ENCODE measurements at regions not wholly inside any gene's neighbourhood (a gene's known extent, or its start where the extent isn't known, plus 50 kb on each side); places are given as distances from the start of the nearest gene placed in this dataset.

GRCh38 chr17:53996890-53997289, 174.2 kb downstream of the KIF2B start:
- Histone ChIP-seq H3K9ac (ENCODE audit: low read depth, low read length) (no peak overlapping the region), H3K27me3 (ENCODE audit: insufficient read depth, low read length) (no peaks in the 10 kb centered on the region), H3K4me3 (ENCODE audit: low read length) (no peak overlapping the region), H3K27ac (ENCODE audit: low read depth, low read length) (no peak overlapping the region), H3K4me1 (ENCODE audit: insufficient read depth, low read length) (no peaks in the 10 kb centered on the region), H3K9me3 (ENCODE audit: insufficient read depth, low read depth, low read length) (no peaks in the 10 kb centered on the region), H3K36me3 (ENCODE audit: insufficient read depth, low read length) (no peaks in the 10 kb centered on the region)

GRCh38 chr17:54007855-54008254, 185.1 kb downstream of the KIF2B start:
- Histone ChIP-seq H3K4me1 (ENCODE audit: insufficient read depth, low read length) (no peaks in the 10 kb centered on the region), H3K9ac (ENCODE audit: low read depth, low read length) (no peak overlapping the region), H3K27ac (ENCODE audit: low read depth, low read length) (no peak overlapping the region), H3K27me3 (ENCODE audit: insufficient read depth, low read length) (no peaks in the 10 kb centered on the region), H3K9me3 (ENCODE audit: insufficient read depth, low read depth, low read length) (no peaks in the 10 kb centered on the region), H3K4me3 (ENCODE audit: low read length) (no peak overlapping the region), H3K36me3 (ENCODE audit: insufficient read depth, low read length) (no peaks in the 10 kb centered on the region)
- WGBS: 94% methylated on average over 2 of the region's 2 CpGs

DNA sequence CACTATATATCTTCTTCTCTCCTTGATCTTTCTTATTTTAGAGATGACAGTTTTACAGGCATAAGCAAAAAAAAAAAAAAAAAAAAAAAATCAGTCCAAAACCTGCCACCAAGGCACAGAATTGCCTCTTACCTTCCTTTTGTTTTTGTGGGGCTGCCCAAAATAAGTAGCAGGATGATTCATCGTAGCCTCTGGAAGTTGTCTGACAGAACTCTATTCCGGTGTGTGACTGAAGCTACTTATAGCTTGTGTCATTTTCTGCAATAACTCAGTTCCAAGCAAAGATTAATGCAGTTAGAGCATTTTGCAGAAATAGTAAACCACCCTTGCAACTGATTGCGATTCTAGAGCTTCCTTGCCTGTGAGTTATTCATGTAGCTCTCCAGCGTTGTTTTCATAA, 186.8 kb downstream of the KIF2B start:
- 86% methylated on average over 4 of the region's 4 CpGs for WGBS
- Histone ChIP-seq H3K27me3 (ENCODE audit: insufficient read depth, low read length) (no peaks in the 10 kb centered on the region), H3K36me3 (ENCODE audit: insufficient read depth, low read length) (no peaks in the 10 kb centered on the region), H3K9ac (ENCODE audit: low read depth, low read length) (no peak overlapping the region), H3K4me3 (ENCODE audit: low read length) (no peak overlapping the region), H3K4me1 (ENCODE audit: insufficient read depth, low read length) (peaks cover 5% of the 10 kb centered on the region), H3K9me3 (ENCODE audit: insufficient read depth, low read depth, low read length) (no peaks in the 10 kb centered on the region), H3K27ac (ENCODE audit: low read depth, low read length) (no peak overlapping the region)

- no peaks in the 10 kb centered on the region for H3K27me3 ChIP-seq (ENCODE audit: insufficient read depth, low read length)
- H3K9ac ChIP-seq (ENCODE audit: low read depth, low read length): no peak overlapping the region
- peaks cover 5% of the 10 kb centered on the region for H3K4me1 ChIP-seq (ENCODE audit: insufficient read depth, low read length)
- H3K9me3 ChIP-seq (ENCODE audit: insufficient read depth, low read depth, low read length): no peaks in the 10 kb centered on the region
- no peak overlapping the region for H3K27ac ChIP-seq (ENCODE audit: low read depth, low read length)
- H3K36me3 ChIP-seq (ENCODE audit: insufficient read depth, low read length): no peaks in the 10 kb centered on the region
- WGBS: 85% methylated on average over 2 of the region's 2 CpGs
- H3K4me3 ChIP-seq (ENCODE audit: low read length): no peak overlapping the region
Observed at GRCh38 chr17:54013072-54013471, 190.3 kb downstream of the KIF2B start.

DNA sequence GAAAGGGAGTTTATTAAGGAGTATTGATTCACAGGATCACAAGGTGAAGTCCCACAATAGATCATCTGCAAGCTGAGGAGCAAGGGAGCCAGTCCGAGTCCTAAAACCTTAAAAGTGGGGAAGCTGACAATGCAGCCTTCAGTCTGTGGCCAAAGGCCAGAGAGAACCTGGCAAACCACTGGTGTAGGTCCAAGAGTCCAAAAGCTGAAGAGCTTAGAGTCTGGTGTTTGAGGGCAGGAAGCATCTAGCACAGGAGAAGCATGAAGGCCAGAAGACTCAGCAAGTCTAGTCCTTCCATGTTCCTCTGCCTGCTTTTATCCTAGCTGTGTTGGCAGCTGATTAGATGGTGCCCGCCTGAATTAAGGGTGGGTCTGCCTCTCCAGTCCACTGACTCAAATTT, 193.0 kb downstream of the KIF2B start:
- Histone ChIP-seq H3K4me3 (ENCODE audit: low read length) (no peak overlapping the region), H3K9ac (ENCODE audit: low read depth, low read length) (no peak overlapping the region), H3K4me1 (ENCODE audit: insufficient read depth, low read length) (peaks cover 5% of the 10 kb centered on the region), H3K9me3 (ENCODE audit: insufficient read depth, low read depth, low read length) (no peaks in the 10 kb centered on the region), H3K36me3 (ENCODE audit: insufficient read depth, low read length) (no peaks in the 10 kb centered on the region), H3K27ac (ENCODE audit: low read depth, low read length) (no peak overlapping the region), H3K27me3 (ENCODE audit: insufficient read depth, low read length) (no peaks in the 10 kb centered on the region)
- WGBS: 91% methylated on average over 2 of the region's 2 CpGs

GRCh38 chr17:54021418-54021817, 198.7 kb downstream of the KIF2B start:
- Histone ChIP-seq H3K27ac (ENCODE audit: low read depth, low read length) (no peak overlapping the region), H3K9me3 (ENCODE audit: insufficient read depth, low read depth, low read length) (no peaks in the 10 kb centered on the region), H3K9ac (ENCODE audit: low read depth, low read length) (no peak overlapping the region), H3K36me3 (ENCODE audit: insufficient read depth, low read length) (no peaks in the 10 kb centered on the region), H3K4me1 (ENCODE audit: insufficient read depth, low read length) (no peaks in the 10 kb centered on the region), H3K4me3 (ENCODE audit: low read length) (no peak overlapping the region), H3K27me3 (ENCODE audit: insufficient read depth, low read length) (no peaks in the 10 kb centered on the region)
- no CpG with 5 or more reads among the region's 1 CpG for WGBS

DNA sequence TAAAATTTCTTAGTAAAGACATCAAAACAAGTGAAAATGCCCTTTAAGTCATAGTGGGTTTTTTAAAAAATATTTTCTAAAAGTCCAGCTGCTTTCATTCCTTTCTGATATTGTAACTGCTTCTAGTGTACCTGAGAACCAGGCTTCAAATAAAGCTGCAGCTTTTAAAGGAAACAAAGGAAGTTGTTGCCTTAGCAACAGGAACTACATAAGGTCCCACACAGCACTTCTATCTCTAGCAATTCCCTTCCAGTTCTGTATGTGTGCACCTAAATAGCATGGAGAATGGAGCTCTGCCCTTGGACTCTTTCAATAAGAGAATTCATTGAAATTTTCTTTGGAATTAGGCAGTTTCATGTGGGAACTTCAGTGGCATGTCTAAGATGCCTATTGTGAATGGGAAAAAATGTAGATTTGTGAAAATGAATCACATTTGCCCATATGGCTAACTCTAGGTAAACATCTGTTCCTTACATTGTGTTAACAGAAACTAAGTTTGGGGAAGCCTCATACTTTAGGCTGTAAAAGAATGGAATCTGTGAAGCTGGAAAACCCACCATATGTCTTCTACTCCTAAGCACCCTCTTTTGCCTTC, 206.4 kb downstream of the KIF2B start:
- Histone ChIP-seq H3K4me1 (ENCODE audit: insufficient read depth, low read length) (no peaks in the 10 kb centered on the region), H3K9me3 (ENCODE audit: insufficient read depth, low read depth, low read length) (no peaks in the 10 kb centered on the region), H3K27ac (ENCODE audit: low read depth, low read length) (no peak overlapping the region), H3K4me3 (ENCODE audit: low read length) (no peak overlapping the region), H3K36me3 (ENCODE audit: insufficient read depth, low read length) (no peaks in the 10 kb centered on the region), H3K27me3 (ENCODE audit: insufficient read depth, low read length) (no peaks in the 10 kb centered on the region), H3K9ac (ENCODE audit: low read depth, low read length) (no peak overlapping the region)

GRCh38 chr17:54029986-54030385, 207.3 kb downstream of the KIF2B start:
- no peak overlapping the region for H3K9ac ChIP-seq (ENCODE audit: low read depth, low read length)
- H3K36me3 ChIP-seq (ENCODE audit: insufficient read depth, low read length): no peaks in the 10 kb centered on the region
- H3K27ac ChIP-seq (ENCODE audit: low read depth, low read length): no peak overlapping the region
- no peaks in the 10 kb centered on the region for H3K27me3 ChIP-seq (ENCODE audit: insufficient read depth, low read length)
- no peaks in the 10 kb centered on the region for H3K4me1 ChIP-seq (ENCODE audit: insufficient read depth, low read length)
- H3K9me3 ChIP-seq (ENCODE audit: insufficient read depth, low read depth, low read length): no peaks in the 10 kb centered on the region
- H3K4me3 ChIP-seq (ENCODE audit: low read length): no peak overlapping the region
- WGBS: 97% methylated on average over 5 of the region's 5 CpGs

GRCh38 chr17:54046570-54046969, 223.8 kb downstream of the KIF2B start:
- no peaks in the 10 kb centered on the region for H3K36me3 ChIP-seq (ENCODE audit: insufficient read depth, low read length)
- H3K27me3 ChIP-seq (ENCODE audit: insufficient read depth, low read length): no peaks in the 10 kb centered on the region
- H3K4me1 ChIP-seq (ENCODE audit: insufficient read depth, low read length): no peaks in the 10 kb centered on the region
- no CpG with 5 or more reads among the region's 1 CpG for WGBS
- peaks cover 30% of the 10 kb centered on the region for H3K9me3 ChIP-seq (ENCODE audit: insufficient read depth, low read depth, low read length)
- H3K4me3 ChIP-seq (ENCODE audit: low read length): no peak overlapping the region
- H3K9ac ChIP-seq (ENCODE audit: low read depth, low read length): no peak overlapping the region
- no peak overlapping the region for H3K27ac ChIP-seq (ENCODE audit: low read depth, low read length)

DNA sequence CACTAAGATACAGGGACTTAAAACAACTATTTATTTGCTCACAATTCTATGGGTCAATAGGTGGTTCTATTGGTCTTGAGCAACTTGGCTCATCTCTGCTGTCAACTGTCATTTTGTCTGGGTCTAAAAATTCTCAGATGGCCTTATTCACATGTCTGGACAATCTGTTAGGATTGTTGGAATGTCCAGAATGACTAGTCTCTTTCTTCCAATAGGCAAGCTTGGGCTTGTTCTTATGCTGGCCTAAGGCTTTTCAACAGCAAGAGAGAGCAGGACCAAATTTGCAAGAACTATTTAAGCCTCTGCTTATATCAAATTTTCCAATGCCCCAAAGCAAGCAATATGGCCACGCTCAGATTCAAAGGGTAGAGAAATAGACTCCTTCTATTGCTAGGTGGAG, 240.9 kb downstream of the KIF2B start:
- Histone ChIP-seq H3K36me3 (ENCODE audit: insufficient read depth, low read length) (no peaks in the 10 kb centered on the region), H3K27ac (ENCODE audit: low read depth, low read length) (no peak overlapping the region), H3K9ac (ENCODE audit: low read depth, low read length) (no peak overlapping the region), H3K9me3 (ENCODE audit: insufficient read depth, low read depth, low read length) (no peaks in the 10 kb centered on the region), H3K4me3 (ENCODE audit: low read length) (no peak overlapping the region), H3K27me3 (ENCODE audit: insufficient read depth, low read length) (no peaks in the 10 kb centered on the region), H3K4me1 (ENCODE audit: insufficient read depth, low read length) (no peaks in the 10 kb centered on the region)
- 94% methylated on average over 1 of the region's 1 CpG for WGBS

GRCh38 chr17:54085020-54085419, 262.3 kb downstream of the KIF2B start:
- no peaks in the 10 kb centered on the region for H3K27me3 ChIP-seq (ENCODE audit: insufficient read depth, low read length)
- no peak overlapping the region for H3K9ac ChIP-seq (ENCODE audit: low read depth, low read length)
- WGBS: 100% methylated on average over 1 of the region's 1 CpG
- peaks cover 7% of the 10 kb centered on the region for H3K4me1 ChIP-seq (ENCODE audit: insufficient read depth, low read length)
- no peak overlapping the region for H3K27ac ChIP-seq (ENCODE audit: low read depth, low read length)
- no peak overlapping the region for H3K4me3 ChIP-seq (ENCODE audit: low read length)
- no peaks in the 10 kb centered on the region for H3K36me3 ChIP-seq (ENCODE audit: insufficient read depth, low read length)
- no peaks in the 10 kb centered on the region for H3K9me3 ChIP-seq (ENCODE audit: insufficient read depth, low read depth, low read length)

GRCh38 chr17:54085934-54086333, 263.2 kb downstream of the KIF2B start:
- no peaks in the 10 kb centered on the region for H3K9me3 ChIP-seq (ENCODE audit: insufficient read depth, low read depth, low read length)

More at GRCh38 chr17:54085934-54086333, 263.2 kb downstream of the KIF2B start:
- Histone ChIP-seq H3K4me3 (ENCODE audit: low read length) (no peak overlapping the region), H3K4me1 (ENCODE audit: insufficient read depth, low read length) (peaks cover 7% of the 10 kb centered on the region), H3K27ac (ENCODE audit: low read depth, low read length) (no peak overlapping the region), H3K36me3 (ENCODE audit: insufficient read depth, low read length) (no peaks in the 10 kb centered on the region), H3K9ac (ENCODE audit: low read depth, low read length) (peak overlapping the region; percentile 44; the same call in 1 of the 2 replicates), H3K27me3 (ENCODE audit: insufficient read depth, low read length) (no peaks in the 10 kb centered on the region)
- 76% methylated on average over 5 of the region's 5 CpGs for WGBS
